Small intestine (tissue), 7 donors: ENCODE measurements at regions not wholly inside any gene's neighbourhood (a gene's known extent, or its start where the extent isn't known, plus 50 kb on each side); places are given as distances from the start of the nearest gene placed in this dataset.

ENCODE experiments used
- DNase-seq, 2 donors: peaks; one replicate each; pipeline versions ENCODE4 v3.0.0 to v3.0.0-alpha.2; 2013
- FAIRE-seq: peaks from 2 replicates; lab custom pipeline; 2012; peaks lifted over from hg19 to GRCh38; lab: Jason Lieb, UNC
- H3K27ac ChIP-seq, 3 donors: one replicate each; pipeline ENCODE4 v1.5.1; 2013; ENCODE audit warnings: low read length in 2 of 3, mild to moderate bottlenecking in 2 of 3, control low read depth in 1 of 3, inconsistent platforms in 1 of 3, low read depth in 1 of 3, moderate library complexity in 1 of 3
- H3K27me3 ChIP-seq, 3 donors: one replicate each; pipeline ENCODE4 v1.6.1; 2013; ENCODE audit warnings: low read length in 3 of 3, inconsistent platforms in 1 of 3; ENCODE audit not compliant: control insufficient read depth in 3 of 3, insufficient read depth in 3 of 3
- H3K36me3 ChIP-seq, 3 donors: one replicate each; pipeline ENCODE4 v1.6.1; 2013; ENCODE audit warnings: low read length in 3 of 3, inconsistent platforms in 1 of 3, low read depth in 1 of 3, mild to moderate bottlenecking in 1 of 3, moderate library complexity in 1 of 3; ENCODE audit not compliant: control insufficient read depth in 3 of 3, insufficient read depth in 2 of 3
- H3K4me1 ChIP-seq, 3 donors: one replicate each; pipeline ENCODE4 v1.6.1; 2013; ENCODE audit warnings: low read length in 2 of 3, inconsistent platforms in 1 of 3, low read depth in 1 of 3, mild to moderate bottlenecking in 1 of 3, moderate library complexity in 1 of 3; ENCODE audit not compliant: control insufficient read depth in 3 of 3, insufficient read depth in 2 of 3
- H3K4me3 ChIP-seq, 3 donors: one replicate each; pipeline ENCODE4 v1.5.1; 2013; ENCODE audit warnings: low read length in 3 of 3, control low read depth in 1 of 3, inconsistent platforms in 1 of 3, low read depth in 1 of 3, mild to moderate bottlenecking in 1 of 3, moderate library complexity in 1 of 3
- H3K9me3 ChIP-seq, 2 donors: one replicate each; pipeline ENCODE4 v1.6.1; 2013; ENCODE audit warnings: low read depth in 1 of 2, low read length in 1 of 2; ENCODE audit not compliant: control insufficient read depth in 2 of 2, insufficient read depth in 1 of 2
- WGBS, 3 donors: extraction: QIAGEN DNeasy Blood & Tissue Kit; methylation state at CpG; one replicate each; pipeline ENCODE4 v1.1.7; 2013; 5-methylcytosine and 5-hydroxymethylcytosine counted together
- donor health status: healthy with polysubstance abuse.
- donor health status: control.
- donor health status: control.
- donor health status: Bipolar disorder and iron deficiency.
- donor health status: healthy.

DNA sequence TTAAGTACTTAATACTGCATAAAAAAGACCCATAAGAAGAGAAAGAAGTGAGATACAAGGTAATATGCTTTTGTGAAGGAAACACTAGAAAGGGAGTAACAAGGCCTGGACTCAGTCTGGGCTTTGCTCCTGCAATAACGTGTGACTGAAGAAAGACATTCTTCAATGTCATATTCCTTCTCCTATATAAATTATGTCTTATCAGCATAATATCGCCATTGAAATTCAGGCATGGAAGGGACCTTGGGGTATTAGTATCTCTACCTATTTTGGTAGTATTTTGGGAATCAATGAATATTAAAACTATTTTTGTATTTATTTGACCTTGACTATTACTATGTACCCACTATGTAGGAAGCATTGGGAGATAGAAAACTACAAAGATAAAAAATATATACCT lies 62.2 kb upstream of the GIMD1 start:
- no peak overlapping the region for H3K27ac ChIP-seq
- FAIRE-seq (no peak), DNase-seq (no peak)
- no peaks in the 10 kb centered on the region for H3K9me3 ChIP-seq
- H3K36me3 ChIP-seq, result no peaks in the 10 kb centered on the region
- no peak overlapping the region for H3K4me3 ChIP-seq
- no peaks in the 10 kb centered on the region for H3K4me1 ChIP-seq
- no peaks in the 10 kb centered on the region for H3K27me3 ChIP-seq
- WGBS, 3 donors, result 86 to 92% (median 90%) methylated on average over 2 of the region's 2 CpGs

DNA sequence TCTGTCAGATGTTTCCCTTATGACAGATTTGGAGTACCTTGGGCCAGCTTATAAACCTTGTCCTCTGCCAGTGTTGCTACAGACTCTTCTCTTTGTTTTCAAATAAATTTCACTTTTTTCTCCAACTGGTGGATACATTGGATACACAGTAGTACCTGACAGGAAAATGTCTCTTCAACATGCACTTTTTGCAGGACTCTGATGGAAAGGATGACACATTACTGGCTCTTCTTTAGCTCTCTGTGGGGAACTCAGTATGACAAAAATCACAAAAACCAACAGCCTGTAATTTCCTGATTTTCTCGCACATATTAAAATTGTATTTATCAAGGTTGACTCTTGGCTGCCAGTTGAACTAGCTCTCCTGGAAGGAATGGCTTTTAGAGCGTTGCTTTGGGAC lies 61.3 kb upstream of the GIMD1 start:
- Histone ChIP-seq H3K27ac (no peak overlapping the region), H3K9me3 (no peaks in the 10 kb centered on the region), H3K36me3 (no peaks in the 10 kb centered on the region), H3K4me3 (no peak overlapping the region), H3K4me1 (no peaks in the 10 kb centered on the region), H3K27me3 (no peaks in the 10 kb centered on the region)
- FAIRE-seq (no peak), DNase-seq (no peak)
- WGBS, 3 donors, result 77 to 91% (median 79%) methylated on average over 2 of the region's 2 CpGs

GRCh38 chr4:106426069-106426468 lies 57.5 kb upstream of the GIMD1 start:
- 77 to 83% (median 78%) methylated on average over 2 of the region's 2 CpGs for WGBS, 3 donors
- H3K9me3 ChIP-seq, result no peaks in the 10 kb centered on the region

GRCh38 chr4:106425576-106425975 lies 57.0 kb upstream of the GIMD1 start:
- no peak for DNase-seq

More at GRCh38 chr4:106426069-106426468, 57.5 kb upstream of the GIMD1 start:
- Histone ChIP-seq H3K4me1 (no peaks in the 10 kb centered on the region), H3K36me3 (no peaks in the 10 kb centered on the region), H3K4me3 (no peak overlapping the region), H3K27me3 (no peaks in the 10 kb centered on the region), H3K27ac (no peak overlapping the region)
- FAIRE-seq (no peak), DNase-seq (no peak)

DNA sequence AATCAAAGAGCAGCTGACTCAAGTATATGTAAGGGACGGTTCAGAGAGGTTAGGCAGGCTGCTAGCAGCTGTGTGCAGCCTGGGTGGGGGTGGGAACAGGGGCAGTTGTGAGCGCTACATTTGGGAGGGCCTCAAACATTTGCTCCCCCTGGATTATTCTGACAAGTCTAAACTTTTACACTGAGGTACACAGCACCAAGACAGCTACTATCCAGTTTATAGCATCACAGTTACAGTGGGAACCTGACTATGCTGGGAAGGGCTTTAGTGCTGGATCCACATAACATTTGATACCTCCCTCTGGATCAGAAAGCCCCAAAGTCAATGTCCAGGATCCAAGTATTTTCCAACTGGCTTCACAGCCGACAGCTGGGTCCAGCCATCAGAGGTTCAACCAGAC lies 55.8 kb upstream of the GIMD1 start:
- WGBS, 3 donors, result 61 to 83% (median 69%) methylated on average over 3 of the region's 3 CpGs
- no peak overlapping the region for H3K27ac ChIP-seq

More at GRCh38 chr4:106425576-106425975, 57.0 kb upstream of the GIMD1 start:
- no peak overlapping the region for H3K4me3 ChIP-seq
- H3K27ac ChIP-seq, result no peak overlapping the region
- H3K9me3 ChIP-seq, result no peaks in the 10 kb centered on the region
- H3K4me1 ChIP-seq, result no peaks in the 10 kb centered on the region
- no peaks in the 10 kb centered on the region for H3K36me3 ChIP-seq
- no peak for FAIRE-seq
- H3K27me3 ChIP-seq, result no peaks in the 10 kb centered on the region

GRCh38 chr4:106423791-106424190 lies 55.2 kb upstream of the GIMD1 start:
- DNase-seq (no peak), FAIRE-seq (no peak)
- H3K36me3 ChIP-seq, result no peaks in the 10 kb centered on the region

More for the DNA sequence above, 55.8 kb upstream of the GIMD1 start:
- FAIRE-seq (no peak), DNase-seq (no peak)
- Histone ChIP-seq H3K4me3 (no peak overlapping the region), H3K9me3 (no peaks in the 10 kb centered on the region), H3K4me1 (no peaks in the 10 kb centered on the region), H3K27me3 (no peaks in the 10 kb centered on the region), H3K36me3 (no peaks in the 10 kb centered on the region)

GRCh38 chr4:106422766-106423165 lies 54.2 kb upstream of the GIMD1 start:
- no peak for DNase-seq
- Histone ChIP-seq H3K9me3 (no peaks in the 10 kb centered on the region), H3K4me1 (no peaks in the 10 kb centered on the region), H3K36me3 (no peaks in the 10 kb centered on the region), H3K27me3 (no peaks in the 10 kb centered on the region), H3K4me3 (no peak overlapping the region), H3K27ac (no peak overlapping the region)
- WGBS, 3 donors, result 52 to 55% (median 53%) methylated on average over 1 of the region's 1 CpG
- FAIRE-seq, result no peak

More at GRCh38 chr4:106423791-106424190, 55.2 kb upstream of the GIMD1 start:
- H3K9me3 ChIP-seq, result no peaks in the 10 kb centered on the region
- H3K27me3 ChIP-seq, result no peaks in the 10 kb centered on the region
- no peaks in the 10 kb centered on the region for H3K4me1 ChIP-seq
- H3K4me3 ChIP-seq, result no peak overlapping the region
- no peak overlapping the region for H3K27ac ChIP-seq

GRCh38 chr4:106421441-106422296 lies 53.1 kb upstream of the GIMD1 start:
- no peak for FAIRE-seq

GRCh38 chr4:106418444-106418843 lies 49.9 kb upstream of the GIMD1 start:
- FAIRE-seq, result no peak
- WGBS, 3 donors, result 9 to 59% (median 30%) methylated on average over 1 of the region's 1 CpG

More at GRCh38 chr4:106421441-106422296, 53.1 kb upstream of the GIMD1 start:
- Histone ChIP-seq H3K9me3 (no peaks in the 10 kb centered on the region), H3K27ac (no peak overlapping the region), H3K4me1 (no peaks in the 10 kb centered on the region), H3K4me3 (no peak overlapping the region), H3K27me3 (no peaks in the 10 kb centered on the region), H3K36me3 (no peaks in the 10 kb centered on the region)
- 50 to 61% (median 57%) methylated on average over 4 of the region's 4 CpGs for WGBS, 3 donors
- DNase-seq, result no peak

More at GRCh38 chr4:106418444-106418843, 49.9 kb upstream of the GIMD1 start:
- DNase-seq, result no peak
- Histone ChIP-seq H3K9me3 (no peaks in the 10 kb centered on the region), H3K4me1 (no peaks in the 10 kb centered on the region), H3K27me3 (no peaks in the 10 kb centered on the region), H3K4me3 (no peak overlapping the region), H3K27ac (no peak overlapping the region), H3K36me3 (no peaks in the 10 kb centered on the region)
